ENCODE measurements at regions not wholly inside any gene's neighbourhood (a gene's known extent, or its start where the extent isn't known, plus 50 kb on each side); places are given as distances from the start of the nearest gene placed in this dataset.

GRCh38 chr1:195715652-195716051 is 892.6 kb downstream of the KCNT2 start (continued):
- no peak for TF ChIP-seq RREB1 (CRISPR knock-in tag; IDR thresholded peaks at IDR 0.05)
- no peak for TF ChIP-seq CHCHD3 (CRISPR knock-in tag; IDR thresholded peaks at IDR 0.05)
- no peak for TF ChIP-seq SIX5 (IDR thresholded peaks at IDR 0.05; ENCODE audit: borderline replicate concordance in 1 of 2, insufficient read depth in 1 of 2, low read depth in 1 of 2, low read length in 2 of 2)
- TF ChIP-seq KHSRP (IDR thresholded peaks at IDR 0.05) = no peak
- no peak for TF ChIP-seq ZNF133 (CRISPR knock-in tag; IDR thresholded peaks at IDR 0.05)
- TF ChIP-seq ZNF41 (CRISPR knock-in tag; conservative IDR thresholded peaks at IDR 0.05) = no peak; the same call in 1 of the 2 replicates
- peak; percentile 70; the same call in 1 of the 2 replicates for TF ChIP-seq PTTG1 (tag; IDR thresholded peaks at IDR 0.05; ENCODE audit: low read depth)
- TF ChIP-seq CREB1 (IDR thresholded peaks at IDR 0.05) = no peak
- no peak for TF ChIP-seq CREB1 (CRISPR knock-in tag; IDR thresholded peaks at IDR 0.05)
- no peak for TF ChIP-seq NR2C1 (IDR thresholded peaks at IDR 0.05)
- peak; percentile 49; the same call in 1 of the 2 replicates for TF ChIP-seq NR2C1 (tag; IDR thresholded peaks at IDR 0.05)
- 0 out of 2 replicates have a peak, but pooled peaks have one; percentile 51 for TF ChIP-seq ZNF311 (CRISPR knock-in tag; IDR thresholded peaks at IDR 0.05)
- TF ChIP-seq ZNF668 (CRISPR knock-in tag; IDR thresholded peaks at IDR 0.05) = peak; percentile 78; the same call in 1 of the 2 replicates
- no peak for TF ChIP-seq ZBTB40 (IDR thresholded peaks at IDR 0.05)
- no peak for TF ChIP-seq ZBTB40 (CRISPR knock-in tag; IDR thresholded peaks at IDR 0.05)
- TF ChIP-seq DMBX1 (CRISPR knock-in tag; IDR thresholded peaks at IDR 0.05; ENCODE audit: borderline replicate concordance) = peak; percentile 98

All from K562 (cell line).